ENCODE measurements at regions not wholly inside any gene's neighbourhood (a gene's known extent, or its start where the extent isn't known, plus 50 kb on each side); places are given as distances from the start of the nearest gene placed in this dataset.

DNA sequence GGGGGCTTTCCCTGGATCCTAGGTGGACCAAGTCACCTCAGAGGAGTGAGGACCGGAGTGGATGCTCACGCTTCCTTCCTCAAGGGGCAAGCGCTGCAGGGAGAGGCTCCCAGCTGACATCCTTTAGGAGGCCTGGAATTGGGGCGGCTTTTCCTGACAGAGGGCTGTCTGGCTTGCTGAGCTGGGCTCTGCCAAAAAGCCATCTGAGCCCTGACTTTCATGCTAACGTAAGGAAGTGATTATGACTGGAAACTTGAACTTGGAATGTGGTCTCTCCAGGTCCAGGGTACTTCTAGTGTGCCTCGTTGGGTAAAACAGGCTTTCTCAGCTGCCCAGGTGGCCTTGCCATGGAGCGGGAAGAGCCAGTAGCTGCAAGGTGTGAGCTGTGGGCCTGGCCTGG lies 268.3 kb upstream of the SPRED2 start:
- no peak for TF ChIP-seq POLR2A (IDR thresholded peaks at IDR 0.05)
- TF ChIP-seq, protein P1, sequence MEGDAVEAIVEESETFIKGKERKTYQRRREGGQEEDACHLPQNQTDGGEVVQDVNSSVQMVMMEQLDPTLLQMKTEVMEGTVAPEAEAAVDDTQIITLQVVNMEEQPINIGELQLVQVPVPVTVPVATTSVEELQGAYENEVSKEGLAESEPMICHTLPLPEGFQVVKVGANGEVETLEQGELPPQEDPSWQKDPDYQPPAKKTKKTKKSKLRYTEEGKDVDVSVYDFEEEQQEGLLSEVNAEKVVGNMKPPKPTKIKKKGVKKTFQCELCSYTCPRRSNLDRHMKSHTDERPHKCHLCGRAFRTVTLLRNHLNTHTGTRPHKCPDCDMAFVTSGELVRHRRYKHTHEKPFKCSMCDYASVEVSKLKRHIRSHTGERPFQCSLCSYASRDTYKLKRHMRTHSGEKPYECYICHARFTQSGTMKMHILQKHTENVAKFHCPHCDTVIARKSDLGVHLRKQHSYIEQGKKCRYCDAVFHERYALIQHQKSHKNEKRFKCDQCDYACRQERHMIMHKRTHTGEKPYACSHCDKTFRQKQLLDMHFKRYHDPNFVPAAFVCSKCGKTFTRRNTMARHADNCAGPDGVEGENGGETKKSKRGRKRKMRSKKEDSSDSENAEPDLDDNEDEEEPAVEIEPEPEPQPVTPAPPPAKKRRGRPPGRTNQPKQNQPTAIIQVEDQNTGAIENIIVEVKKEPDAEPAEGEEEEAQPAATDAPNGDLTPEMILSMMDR (IDR thresholded peaks at IDR 0.05), result no peak
